K562 (cell line): ENCODE measurements at regions not wholly inside any gene's neighbourhood (a gene's known extent, or its start where the extent isn't known, plus 50 kb on each side); places are given as distances from the start of the nearest gene placed in this dataset.

Source experiments
- CTCF ChIP-seq, 3 experiments: IDR thresholded peaks in 2 of 3; conservative IDR thresholded peaks in 1 of 3; 2 replicates each; pipeline ENCODE4 v1.5.1; 2011 to 2012; ENCODE audit warnings: low read length in 3 of 3, mild to moderate bottlenecking in 3 of 3, control low read depth in 2 of 3, improper control_type of control experiment in 1 of 3, inconsistent platforms in 1 of 3, low read depth in 1 of 3, mixed read lengths in 1 of 3, moderate library complexity in 1 of 3; ENCODE audit not compliant: insufficient read depth in 2 of 3
- EP300 ChIP-seq: IDR thresholded peaks from 2 replicates; pipeline ENCODE4 v1.6.1; 2012; ENCODE audit warnings: low read length, improper control_type of control experiment
- JUNB ChIP-seq: fragments of 450-650 bp; formaldehyde crosslinking; conservative IDR thresholded peaks from 2 replicates; pipeline ENCODE4 v1.4.0; 2020; ENCODE audit warnings: mild to moderate bottlenecking
- ZNF780A ChIP-seq: fragments of 250-450 bp; sonication (Bioruptor Pico); IDR thresholded peaks from 2 replicates; pipeline ENCODE4 v1.5.0; 2021; ENCODE audit warnings: mild to moderate bottlenecking

- no peak for TF ChIP-seq EP300
- TF ChIP-seq JUNB (CRISPR knock-in tag): no peak
- TF ChIP-seq ZNF780A: no peak
- TF ChIP-seq CTCF (IDR thresholded peaks at IDR 0.05 in 2 of 3, conservative IDR thresholded peaks at IDR 0.05 in 1 of 3; ENCODE audit: insufficient read depth in 2 of 3, low read depth in 1 of 3, low read length in 3 of 3): no peak
Observed at GRCh38 chr12:73726881-73727280, 810.8 kb upstream of the ATXN7L3B start.
